ENCODE measurements at regions not wholly inside any gene's neighbourhood (a gene's known extent, or its start where the extent isn't known, plus 50 kb on each side); places are given as distances from the start of the nearest gene placed in this dataset.
A peak's percentile ranks its signal among the peaks of the same experiment; 100 is the strongest.
"Not testable (repeated sequence)": the region's sequence is repeated elsewhere in the genome, so short reads cannot be mapped to it uniquely, and the experiment has no call there.

GRCh38 chr1:149360351-149360750, 114.5 kb upstream of the NBPF19 start:
- peak; percentile 55 for ATAC-seq

GRCh38 chr1:149361310-149361709, 113.5 kb upstream of the NBPF19 start:
- ATAC-seq: peak; percentile 48; the same call in 2 of the 3 replicates

GRCh38 chr1:149364188-149364981, 110.5 kb upstream of the NBPF19 start:
- not testable (repeated sequence) for ATAC-seq

GRCh38 chr1:149366402-149366801, 108.4 kb upstream of the NBPF19 start:
- not testable (repeated sequence) for ATAC-seq

- not testable (repeated sequence) for ATAC-seq
Measured at GRCh38 chr1:149367472-149368044, 107.3 kb upstream of the NBPF19 start.

- not testable (repeated sequence) for ATAC-seq
Measured at GRCh38 chr1:149368337-149368736, 106.5 kb upstream of the NBPF19 start.

- peak; percentile 84 for ATAC-seq
Measured at GRCh38 chr1:149369081-149369480, 105.8 kb upstream of the NBPF19 start.

- not testable (repeated sequence) for ATAC-seq
Measured at GRCh38 chr1:149371955-149372354, 102.9 kb upstream of the NBPF19 start.

- ATAC-seq: not testable (repeated sequence)
Measured at GRCh38 chr1:149378462-149378861, 96.4 kb upstream of the NBPF19 start.

- ATAC-seq: peak; percentile 99
Measured at GRCh38 chr1:149390173-149390926, 84.5 kb upstream of the NBPF19 start.

GRCh38 chr1:149390931-149391330, 83.9 kb upstream of the NBPF19 start:
- ATAC-seq: peak; percentile 47

More at GRCh38 chr1:149390173-149390926, 84.5 kb upstream of the NBPF19 start:
- TF ChIP-seq ZFP3 (CRISPR knock-in tag; IDR thresholded peaks at IDR 0.05): peak; percentile 67; the same call in 1 of the 2 replicates
- peak; percentile 84; the same call in 1 of the 2 replicates for TF ChIP-seq POU6F1 (CRISPR knock-in tag; IDR thresholded peaks at IDR 0.05; ENCODE audit: borderline replicate concordance, low read depth)

GRCh38 chr1:149395802-149396201, 79.0 kb upstream of the NBPF19 start:
- not testable (repeated sequence) for ATAC-seq

GRCh38 chr1:149398527-149398926, 76.3 kb upstream of the NBPF19 start:
- not testable (repeated sequence) for ATAC-seq

- not testable (repeated sequence) for ATAC-seq
Measured at GRCh38 chr1:149408404-149408803, 66.4 kb upstream of the NBPF19 start.

- ATAC-seq: not testable (repeated sequence)
Measured at GRCh38 chr1:149415373-149415772, 59.5 kb upstream of the NBPF19 start.

- not testable (repeated sequence) for ATAC-seq
Measured at GRCh38 chr1:149418782-149419181, 56.1 kb upstream of the NBPF19 start.

- ATAC-seq: not testable (repeated sequence)
Measured at GRCh38 chr1:149423122-149423521, 51.7 kb upstream of the NBPF19 start.

Data from SK-N-SH treated with all-trans-retinoic acid at 6 μM for 48 hours (cell line).